GM12878 (cell line): ENCODE measurements at regions not wholly inside any gene's neighbourhood (a gene's known extent, or its start where the extent isn't known, plus 50 kb on each side); places are given as distances from the start of the nearest gene placed in this dataset.

Experiments
- ATAC-seq: fragments of 200-7000 bp; cut with Tn5 transposase; 3 replicates; pipeline ENCODE4 v1.9.1; 2020; ENCODE audit warnings: mild to moderate bottlenecking, moderate library complexity
- BruUV-seq: library from RNA; stranded (reverse); fragments of 400-500 nt; replicated peaks from 2 replicates; lab custom pipeline; 2021; lab: Mats Ljungman, UMichigan
- CTCF ChIA-PET: fragments of 300-600 bp; sonication (Branson Sonifier 250); formaldehyde crosslinking; extraction: SDS; loops from one replicate; lab custom pipeline; 2021; ENCODE audit warnings: inconsistent platforms; lab: Yijun Ruan, JAX
- POLR2A ChIA-PET: fragments of 350-600 bp; formaldehyde crosslinking; extraction: SDS; loops from one replicate; lab custom pipeline; 2021; ENCODE audit warnings: inconsistent platforms; lab: Charles Lee
- RAD21 ChIA-PET: fragments of 300-600 bp; sonication (Branson Sonifier 250); formaldehyde crosslinking; loops from one replicate; lab custom pipeline; 2023; ENCODE audit warnings: antibody characterized with exemption; ENCODE audit not compliant: unreplicated experiment; lab: Charles Lee
- SMC1A ChIA-PET: fragments of 300-600 bp; sonication (Branson Sonifier 250); formaldehyde crosslinking; loops from one replicate; lab custom pipeline; 2023; ENCODE audit not compliant: unreplicated experiment, uncharacterized antibody; lab: Charles Lee
- DNase-seq: peaks from one replicate; pipeline ENCODE4 v3.0.0-alpha.2; 2011; ENCODE audit warnings: low read depth, low spot score
- FAIRE-seq: peaks from 3 replicates; lab custom pipeline; 2011; peaks lifted over from hg19 to GRCh38; lab: Jason Lieb, UNC
- H2AFZ ChIP-seq: 2 replicates; pipeline ENCODE4 v1.6.0; 2011; ENCODE audit warnings: low read depth, low read length, control low read depth; ENCODE audit not compliant: control insufficient read depth
- H3K27ac ChIP-seq: 2 replicates; pipeline ENCODE4 v1.5.1; 2011; ENCODE audit warnings: control low read depth; ENCODE audit not compliant: control insufficient read depth, insufficient read depth
- H3K27me3 ChIP-seq, 2 experiments: replicated peaks in 1 of 2; 2 replicates each; pipeline versions ENCODE4 v1.6.0 to v1.6.1; 2011; ENCODE audit warnings: low read length in 1 of 2; ENCODE audit not compliant: control insufficient read depth in 2 of 2, insufficient read depth in 2 of 2
- H3K36me3 ChIP-seq, 2 experiments: 2 replicates each; pipeline ENCODE4 v1.5.1; 2011; ENCODE audit warnings: low read length in 1 of 2; ENCODE audit not compliant: control insufficient read depth in 2 of 2, insufficient read depth in 2 of 2
- H3K4me1 ChIP-seq: 2 replicates; pipeline ENCODE4 v1.6.1; 2011; ENCODE audit warnings: mild to moderate bottlenecking, low read length, moderate library complexity, mixed read lengths; ENCODE audit not compliant: control insufficient read depth, insufficient read depth
- H3K4me2 ChIP-seq: 2 replicates; pipeline ENCODE4 v1.6.0; 2011; ENCODE audit warnings: control low read depth; ENCODE audit not compliant: control insufficient read depth, insufficient read depth
- H3K4me3 ChIP-seq: fragments of 200-600 bp; sonication (generic); 2 replicates; pipeline ENCODE4 v1.5.1; 2016
- H3K79me2 ChIP-seq: 2 replicates; pipeline ENCODE4 v1.6.0; 2011; ENCODE audit warnings: low read length; ENCODE audit not compliant: control insufficient read depth, insufficient read depth
- H3K9ac ChIP-seq: 2 replicates; pipeline ENCODE4 v1.8.0; 2011; ENCODE audit warnings: low read length, control low read depth, mixed read lengths; ENCODE audit not compliant: control insufficient read depth, insufficient read depth
- H3K9me3 ChIP-seq: replicated peaks from 3 replicates; pipeline ENCODE4 v1.5.1; 2011; ENCODE audit warnings: mild to moderate bottlenecking, low read length; ENCODE audit not compliant: control insufficient read depth, insufficient read depth
- H4K20me1 ChIP-seq: 2 replicates; pipeline ENCODE4 v1.6.0; 2011; ENCODE audit not compliant: control insufficient read depth, insufficient read depth
- ATF3 ChIP-seq: IDR thresholded peaks from 2 replicates; pipeline ENCODE4 v1.6.1; 2011; ENCODE audit warnings: low read depth, mild to moderate bottlenecking, low read length, moderate library complexity, borderline replicate concordance; ENCODE audit errors: extremely low read depth
- CHD4 ChIP-seq: fragments of 200-600 bp; sonication (generic); IDR thresholded peaks from 2 replicates; pipeline ENCODE4 v1.6.1; 2016; ENCODE audit warnings: mild to moderate bottlenecking
- E2F8 ChIP-seq: fragments of 450-650 bp; IDR thresholded peaks from 2 replicates; pipeline ENCODE4 v1.6.1; 2018; ENCODE audit warnings: mild to moderate bottlenecking, low read depth, moderate library complexity; ENCODE audit not compliant: partially characterized antibody
- FOS ChIP-seq: IDR thresholded peaks from 3 replicates; pipeline ENCODE4 v1.6.1; 2011; ENCODE audit warnings: borderline replicate concordance; ENCODE audit not compliant: insufficient read length; ENCODE audit errors: extremely low read depth
- HDGF ChIP-seq: fragments of 450-650 bp; IDR thresholded peaks from 2 replicates; pipeline ENCODE4 v1.6.1; 2016; ENCODE audit warnings: antibody characterized with exemption
- IKZF1 ChIP-seq: fragments of 450-650 bp; conservative IDR thresholded peaks from 2 replicates; pipeline ENCODE4 v1.6.1; 2017; ENCODE audit warnings: antibody characterized with exemption, mild to moderate bottlenecking
- MEF2A ChIP-seq: IDR thresholded peaks from 2 replicates; pipeline ENCODE4 v1.6.1; 2011; ENCODE audit warnings: low read depth, mild to moderate bottlenecking, low read length, moderate library complexity; ENCODE audit not compliant: insufficient read depth
- NFYB ChIP-seq: IDR thresholded peaks from 2 replicates; pipeline ENCODE4 v1.6.1; 2011; ENCODE audit warnings: low read depth, mild to moderate bottlenecking, low read length, improper control_type of control experiment, moderate library complexity; ENCODE audit not compliant: insufficient read depth
- NKRF ChIP-seq: fragments of 450-650 bp; conservative IDR thresholded peaks from 2 replicates; pipeline ENCODE4 v1.6.1; 2017; ENCODE audit warnings: mild to moderate bottlenecking, moderate library complexity
- NRF1 ChIP-seq: conservative IDR thresholded peaks from 2 replicates; pipeline ENCODE4 v1.6.1; 2011; ENCODE audit warnings: mild to moderate bottlenecking, low read depth, low read length, improper control_type of control experiment
- PKNOX1 ChIP-seq: fragments of 450-650 bp; IDR thresholded peaks from 2 replicates; pipeline ENCODE4 v1.6.1; 2016; ENCODE audit warnings: mild to moderate bottlenecking
- RFX5 ChIP-seq: IDR thresholded peaks from 2 replicates; pipeline ENCODE4 v1.6.1; 2011; ENCODE audit warnings: low read depth, low read length, improper control_type of control experiment
- SREBF1 ChIP-seq: IDR thresholded peaks from 2 replicates; pipeline ENCODE4 v1.6.1; 2012; ENCODE audit warnings: mild to moderate bottlenecking, low read length
- SUZ12 ChIP-seq: fragments of 200-600 bp; sonication (generic); IDR thresholded peaks from one replicate; pipeline ENCODE4 v1.6.1; 2018; ENCODE audit warnings: antibody characterized with exemption, mild to moderate bottlenecking; ENCODE audit not compliant: unreplicated experiment
- TCF3 ChIP-seq: IDR thresholded peaks from 2 replicates; pipeline ENCODE4 v1.6.1; 2012; ENCODE audit warnings: low read depth, mild to moderate bottlenecking, low read length, borderline replicate concordance; ENCODE audit not compliant: insufficient read depth
- ZNF384 ChIP-seq: IDR thresholded peaks from 2 replicates; pipeline ENCODE4 v1.6.1; 2012; ENCODE audit warnings: low read depth, mild to moderate bottlenecking, low read length, improper control_type of control experiment, borderline replicate concordance
- ZNF622 ChIP-seq: fragments of 450-650 bp; IDR thresholded peaks from 2 replicates; pipeline ENCODE4 v1.6.1; 2017; ENCODE audit warnings: mild to moderate bottlenecking, inconsistent platforms
- WGBS: methylation state at CpG from one replicate; pipeline ENCODE4 v1.1.6; 2016; ENCODE audit warnings: low lambda C conversion rate; ENCODE audit not compliant: insufficient replicate concordance, insufficient coverage; ENCODE audit errors: missing lambda C conversion rate; 5-methylcytosine and 5-hydroxymethylcytosine counted together
- in situ Hi-C: fragments of 300-500 bp; cut with MboI; formaldehyde crosslinking; loops from 9 replicates; pipeline ENCODE4 v1.14.3; 2018; ENCODE audit warnings: mixed read lengths
- intact Hi-C: fragments of 100-400 bp; cut with micrococcal nuclease; formaldehyde crosslinking; loops from one replicate; pipeline ENCODE4 v1.14.2; 2022; ENCODE audit not compliant: unreplicated experiment

GRCh38 chr2:226431288-226431948, 368.2 kb downstream of the IRS1 start:
- CTCF ChIA-PET: interaction anchor here (0.9 kb wide), 1 partner anchor 15 kb away, joined by 4 read pairs; no protein-coding TSS in a partner anchor
- H2AFZ ChIP-seq: no peak overlapping the region
- in situ Hi-C loops: no loop called here
- no peak for TF ChIP-seq IKZF1
- TF ChIP-seq ZNF384: no peak
- TF ChIP-seq NKRF: no peak
- TF ChIP-seq SUZ12: no peak
- no peak for TF ChIP-seq NFYB
- TF ChIP-seq MEF2A: no peak
- no peak for TF ChIP-seq CHD4
- TF ChIP-seq E2F8: no peak
- no peak for TF ChIP-seq TCF3
- TF ChIP-seq RFX5: no peak
- TF ChIP-seq PKNOX1: no peak
- TF ChIP-seq FOS: no peak
- no peak for TF ChIP-seq NRF1
- no peak for TF ChIP-seq HDGF
- TF ChIP-seq ATF3: no peak
- TF ChIP-seq ZNF622: no peak
- TF ChIP-seq SREBF1: no peak
- TF ChIP-seq, all 136 proteins: peak for 0
- no peak for DNase-seq
- Histone ChIP-seq H3K9me3 (no peaks in the 10 kb centered on the region), H3K27ac (no peak overlapping the region), H3K27me3 (no peaks in the 10 kb centered on the region), H3K4me2 (no peak overlapping the region), H3K4me3 (no peak overlapping the region), H3K36me3 (no peaks in the 10 kb centered on the region), H3K4me1 (no peaks in the 10 kb centered on the region), H3K79me2 (no peaks in the 10 kb centered on the region), H3K9ac (no peak overlapping the region), H4K20me1 (no peaks in the 10 kb centered on the region)
- intact Hi-C loops: no loop called here
- FAIRE-seq: no peak
- ATAC-seq: no peak
- BruUV-seq: no TSS peak
- ChIA-PET SMC1A (no interaction called here), RAD21 (no interaction called here), POLR2A (no interaction called here)
- WGBS: 8% methylated on average over 2 of the region's 2 CpGs
